BE2C (cell line): ENCODE measurements at regions not wholly inside any gene's neighbourhood (a gene's known extent, or its start where the extent isn't known, plus 50 kb on each side); places are given as distances from the start of the nearest gene placed in this dataset.

ENCODE experiments used
- DNase-seq: peaks from one replicate; pipeline ENCODE4 v3.0.0-alpha.2; 2020
- H3K27me3 ChIP-seq: fragments of 250-450 bp; sonication (Bioruptor Pico); 2 replicates; pipeline ENCODE4 v1.5.1; 2020; ENCODE audit warnings: mild to moderate bottlenecking
- H3K36me3 ChIP-seq: fragments of 250-450 bp; sonication (Bioruptor Pico); 2 replicates; pipeline ENCODE4 v1.5.1; 2020; ENCODE audit warnings: mild to moderate bottlenecking
- H3K4me1 ChIP-seq: fragments of 250-450 bp; sonication (Bioruptor Pico); 2 replicates; pipeline ENCODE4 v1.5.1; 2020
- H3K4me3 ChIP-seq: 2 replicates; pipeline ENCODE4 v1.5.1; 2011; ENCODE audit warnings: low read depth, low read length
- H3K9me3 ChIP-seq: fragments of 250-450 bp; sonication (Bioruptor Pico); 2 replicates; pipeline ENCODE4 v1.5.1; 2020
- TF ChIP-seq, protein P1 (sequence below): IDR thresholded peaks from 2 replicates; pipeline ENCODE4 v1.5.1; 2012; ENCODE audit warnings: mild to moderate bottlenecking, low read depth, low read length

DNA sequence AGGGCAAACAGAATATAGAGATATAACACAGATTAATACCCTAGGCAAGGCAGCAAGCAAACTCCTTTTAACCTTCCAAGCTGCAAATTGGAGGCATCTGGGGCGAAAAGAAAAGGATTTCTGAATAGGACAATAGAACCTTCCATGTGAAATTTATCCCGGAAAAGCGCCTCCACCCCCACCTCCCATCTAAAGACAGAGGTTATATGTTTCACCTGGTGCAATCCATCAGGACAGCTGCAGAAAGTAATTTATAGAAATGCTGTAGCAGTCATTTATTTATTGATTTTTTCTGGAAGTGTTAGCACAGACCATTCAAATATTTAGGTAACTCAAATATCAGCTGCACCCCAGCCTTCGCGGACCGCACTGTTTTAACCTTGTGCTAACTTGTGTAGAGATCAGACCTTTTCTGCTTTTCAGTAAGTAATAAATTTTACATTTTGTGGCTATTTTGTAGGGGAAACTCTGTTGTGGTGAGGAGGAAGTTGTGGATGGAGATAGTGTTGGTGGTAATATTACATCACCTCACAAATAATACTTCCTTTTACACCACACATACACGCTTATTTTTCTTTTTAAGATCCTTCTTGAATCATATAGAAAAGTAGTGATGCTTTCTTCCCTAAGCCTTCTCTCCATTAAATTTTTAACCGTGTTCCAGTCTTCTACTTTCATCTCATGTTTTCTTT lies 919.3 kb upstream of the CDH2 start:
- TF ChIP-seq, protein P1, sequence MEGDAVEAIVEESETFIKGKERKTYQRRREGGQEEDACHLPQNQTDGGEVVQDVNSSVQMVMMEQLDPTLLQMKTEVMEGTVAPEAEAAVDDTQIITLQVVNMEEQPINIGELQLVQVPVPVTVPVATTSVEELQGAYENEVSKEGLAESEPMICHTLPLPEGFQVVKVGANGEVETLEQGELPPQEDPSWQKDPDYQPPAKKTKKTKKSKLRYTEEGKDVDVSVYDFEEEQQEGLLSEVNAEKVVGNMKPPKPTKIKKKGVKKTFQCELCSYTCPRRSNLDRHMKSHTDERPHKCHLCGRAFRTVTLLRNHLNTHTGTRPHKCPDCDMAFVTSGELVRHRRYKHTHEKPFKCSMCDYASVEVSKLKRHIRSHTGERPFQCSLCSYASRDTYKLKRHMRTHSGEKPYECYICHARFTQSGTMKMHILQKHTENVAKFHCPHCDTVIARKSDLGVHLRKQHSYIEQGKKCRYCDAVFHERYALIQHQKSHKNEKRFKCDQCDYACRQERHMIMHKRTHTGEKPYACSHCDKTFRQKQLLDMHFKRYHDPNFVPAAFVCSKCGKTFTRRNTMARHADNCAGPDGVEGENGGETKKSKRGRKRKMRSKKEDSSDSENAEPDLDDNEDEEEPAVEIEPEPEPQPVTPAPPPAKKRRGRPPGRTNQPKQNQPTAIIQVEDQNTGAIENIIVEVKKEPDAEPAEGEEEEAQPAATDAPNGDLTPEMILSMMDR = no peak
- no peaks in the 10 kb centered on the region for H3K27me3 ChIP-seq
- no peaks in the 10 kb centered on the region for H3K4me1 ChIP-seq
- no peak for DNase-seq
- H3K36me3 ChIP-seq = no peaks in the 10 kb centered on the region
- no peak overlapping the region for H3K4me3 ChIP-seq
- no peaks in the 10 kb centered on the region for H3K9me3 ChIP-seq

DNA sequence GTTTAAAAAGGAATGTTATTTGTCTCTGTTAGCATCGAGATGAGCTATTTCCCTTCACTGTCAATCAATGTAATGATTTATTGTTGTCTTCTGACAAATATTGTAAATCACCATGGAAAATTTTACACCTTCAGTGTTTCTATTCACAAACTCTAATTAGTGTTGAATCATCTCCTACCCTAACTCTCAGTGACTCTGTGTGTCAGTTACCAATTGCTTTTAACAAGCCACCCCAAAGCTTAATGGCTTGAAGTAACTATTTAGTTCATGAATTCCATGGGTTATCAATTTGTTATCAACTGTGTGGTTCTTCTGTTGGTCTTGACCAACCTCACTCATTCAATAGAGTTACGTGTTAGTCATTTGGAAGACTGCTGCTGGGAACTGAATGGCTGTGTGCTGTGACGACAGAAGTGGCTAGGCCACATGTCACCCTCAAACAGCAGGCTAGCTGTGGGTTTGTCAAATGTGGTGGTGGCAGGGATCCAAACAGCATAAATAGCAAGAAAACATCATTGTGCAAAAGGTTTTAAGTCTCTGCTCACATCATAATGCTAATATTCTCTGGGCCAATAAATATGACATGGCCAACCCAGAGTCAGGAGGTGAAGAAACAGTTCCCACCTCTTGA lies 910.8 kb upstream of the CDH2 start:
- no peaks in the 10 kb centered on the region for H3K9me3 ChIP-seq
- H3K36me3 ChIP-seq = no peaks in the 10 kb centered on the region
- TF ChIP-seq, protein P1 = no peak
- H3K4me3 ChIP-seq = no peak overlapping the region
- DNase-seq = no peak
- H3K27me3 ChIP-seq = no peaks in the 10 kb centered on the region
- no peaks in the 10 kb centered on the region for H3K4me1 ChIP-seq

DNA sequence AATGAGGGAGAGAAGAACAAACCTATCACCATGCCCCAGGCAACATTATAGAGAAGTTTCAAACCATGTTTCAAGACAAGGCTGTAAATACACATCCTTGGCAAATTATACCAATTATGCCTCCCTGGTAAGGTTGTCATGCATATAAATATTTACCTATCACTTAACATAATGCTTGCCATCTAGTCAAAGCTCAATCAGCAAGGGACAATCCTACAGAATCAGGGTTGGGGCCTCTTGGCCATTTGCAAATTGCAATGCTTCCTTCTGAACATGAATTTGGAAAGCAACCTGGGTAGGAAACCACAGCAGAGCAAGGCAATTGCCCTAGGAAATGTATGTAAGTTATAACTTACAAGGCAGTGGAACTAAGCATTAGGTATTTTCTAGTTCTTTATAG lies 907.2 kb upstream of the CDH2 start:
- Histone ChIP-seq H3K9me3 (no peaks in the 10 kb centered on the region), H3K27me3 (no peaks in the 10 kb centered on the region), H3K4me3 (no peak overlapping the region), H3K4me1 (no peaks in the 10 kb centered on the region), H3K36me3 (no peaks in the 10 kb centered on the region)
- no peak for DNase-seq
- TF ChIP-seq, protein P1 = no peak

DNA sequence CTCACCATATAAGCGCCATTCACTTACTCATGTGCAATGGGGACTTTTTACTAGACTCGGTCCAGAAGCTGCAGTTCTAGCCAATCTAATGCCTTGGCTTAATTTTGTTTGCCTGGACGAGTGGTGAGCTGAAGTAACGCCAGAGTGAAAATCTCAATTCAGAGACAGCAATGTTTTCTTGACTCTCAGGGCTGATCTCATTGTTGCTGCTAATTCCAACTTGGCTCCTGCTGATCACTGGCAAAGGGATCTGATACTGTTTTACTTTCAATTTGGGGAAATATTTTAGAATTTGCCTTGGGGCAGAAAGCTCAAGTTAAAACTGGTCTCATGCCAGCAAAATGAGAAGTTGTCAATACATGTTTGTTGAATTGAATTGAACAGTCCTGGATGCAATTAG lies 906.6 kb upstream of the CDH2 start:
- Histone ChIP-seq H3K27me3 (no peaks in the 10 kb centered on the region), H3K9me3 (no peaks in the 10 kb centered on the region), H3K36me3 (no peaks in the 10 kb centered on the region), H3K4me1 (no peaks in the 10 kb centered on the region), H3K4me3 (no peak overlapping the region)
- TF ChIP-seq, protein P1 = no peak
- no peak for DNase-seq

DNA sequence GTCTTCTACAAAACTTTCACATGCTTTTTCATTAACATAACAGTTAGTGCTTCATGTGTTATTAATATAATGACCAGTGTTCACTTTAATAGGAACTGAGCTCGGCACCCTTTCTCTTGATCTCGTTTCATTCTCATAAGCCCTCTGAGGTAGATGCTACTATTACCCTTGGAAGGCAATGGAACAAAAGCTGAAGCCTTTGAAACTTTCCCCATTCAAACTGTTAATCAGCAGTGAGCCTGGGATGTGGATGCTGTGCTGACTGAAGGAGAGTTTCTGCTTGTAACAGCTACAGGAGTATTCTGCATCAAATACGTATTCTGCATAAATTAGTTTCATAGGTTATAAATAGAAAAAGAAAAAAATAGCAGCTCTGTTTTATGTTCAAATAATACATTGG lies 904.0 kb upstream of the CDH2 start:
- TF ChIP-seq, protein P1 = no peak
- no peaks in the 10 kb centered on the region for H3K9me3 ChIP-seq
- no peaks in the 10 kb centered on the region for H3K4me1 ChIP-seq
- DNase-seq = no peak
- H3K27me3 ChIP-seq = no peaks in the 10 kb centered on the region
- H3K36me3 ChIP-seq = no peaks in the 10 kb centered on the region
- no peak overlapping the region for H3K4me3 ChIP-seq

DNA sequence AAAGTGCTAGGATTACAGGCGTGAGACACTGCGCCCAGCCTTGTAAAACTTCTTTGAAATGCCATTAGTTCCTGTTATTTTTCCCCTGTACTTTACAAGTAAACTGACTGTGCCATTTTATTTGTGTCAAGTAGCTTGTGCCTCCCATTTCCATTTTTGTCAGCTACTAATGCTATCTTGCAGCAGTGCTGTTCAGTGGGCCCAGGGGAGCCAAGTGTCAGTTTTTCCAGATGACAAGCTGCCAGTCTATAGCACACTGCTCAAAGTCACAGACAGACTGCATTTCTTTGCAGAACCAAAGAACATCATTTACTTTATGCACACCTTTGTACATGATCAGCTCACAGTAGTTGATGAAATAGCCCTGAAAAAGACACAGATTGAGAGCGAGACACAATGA lies 901.3 kb upstream of the CDH2 start:
- TF ChIP-seq, protein P1 = no peak
- DNase-seq = peak; percentile 30

More for the DNA sequence above, 901.3 kb upstream of the CDH2 start:
- Histone ChIP-seq H3K4me3 (no peak overlapping the region), H3K27me3 (no peaks in the 10 kb centered on the region), H3K9me3 (no peaks in the 10 kb centered on the region), H3K36me3 (no peaks in the 10 kb centered on the region), H3K4me1 (no peaks in the 10 kb centered on the region)
